ENCODE measurements at regions not wholly inside any gene's neighbourhood (a gene's known extent, or its start where the extent isn't known, plus 50 kb on each side); places are given as distances from the start of the nearest gene placed in this dataset.

DNA sequence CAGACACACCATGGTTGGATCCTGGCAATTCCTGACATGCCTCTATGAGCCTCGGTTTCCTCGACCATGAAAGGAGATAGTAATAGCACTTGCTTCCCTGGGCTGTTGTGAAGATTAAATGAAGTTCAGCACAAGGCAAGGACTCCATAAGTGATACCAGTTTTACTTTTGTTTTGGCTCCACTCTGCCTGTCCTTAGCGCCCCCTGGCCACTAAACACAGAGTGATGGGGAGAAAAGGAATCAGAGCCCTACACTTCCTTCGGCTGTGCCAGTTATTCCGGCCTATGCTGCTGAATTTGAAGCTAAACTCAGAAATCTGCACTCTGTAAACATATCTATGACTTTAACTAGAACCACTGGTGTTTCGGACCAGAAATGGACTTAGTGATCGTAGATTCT, 173.8 kb downstream of the C12orf75 start:
- TF ChIP-seq, protein P1, sequence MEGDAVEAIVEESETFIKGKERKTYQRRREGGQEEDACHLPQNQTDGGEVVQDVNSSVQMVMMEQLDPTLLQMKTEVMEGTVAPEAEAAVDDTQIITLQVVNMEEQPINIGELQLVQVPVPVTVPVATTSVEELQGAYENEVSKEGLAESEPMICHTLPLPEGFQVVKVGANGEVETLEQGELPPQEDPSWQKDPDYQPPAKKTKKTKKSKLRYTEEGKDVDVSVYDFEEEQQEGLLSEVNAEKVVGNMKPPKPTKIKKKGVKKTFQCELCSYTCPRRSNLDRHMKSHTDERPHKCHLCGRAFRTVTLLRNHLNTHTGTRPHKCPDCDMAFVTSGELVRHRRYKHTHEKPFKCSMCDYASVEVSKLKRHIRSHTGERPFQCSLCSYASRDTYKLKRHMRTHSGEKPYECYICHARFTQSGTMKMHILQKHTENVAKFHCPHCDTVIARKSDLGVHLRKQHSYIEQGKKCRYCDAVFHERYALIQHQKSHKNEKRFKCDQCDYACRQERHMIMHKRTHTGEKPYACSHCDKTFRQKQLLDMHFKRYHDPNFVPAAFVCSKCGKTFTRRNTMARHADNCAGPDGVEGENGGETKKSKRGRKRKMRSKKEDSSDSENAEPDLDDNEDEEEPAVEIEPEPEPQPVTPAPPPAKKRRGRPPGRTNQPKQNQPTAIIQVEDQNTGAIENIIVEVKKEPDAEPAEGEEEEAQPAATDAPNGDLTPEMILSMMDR (conservative IDR thresholded peaks at IDR 0.05 in 1 of 2, IDR thresholded peaks at IDR 0.05 in 1 of 2; ENCODE audit: low read depth in 1 of 2, low read length in 2 of 2): no peak
- no peak for TF ChIP-seq EZH2 (IDR thresholded peaks at IDR 0.05; ENCODE audit: low read length, missing control alignments)

All from fibroblast of lung (primary cell).